COLO829 (cell line): ENCODE measurements at regions not wholly inside any gene's neighbourhood (a gene's known extent, or its start where the extent isn't known, plus 50 kb on each side); places are given as distances from the start of the nearest gene placed in this dataset.

Experiments
- DNase-seq: peaks from one replicate; pipeline ENCODE4 v3.0.0; 2012; ENCODE audit warnings: low spot score

- no peak for DNase-seq
Measured at GRCh38 chr7:440059-440749, 79.4 kb downstream of the PDGFA start.

- no peak for DNase-seq
Measured at GRCh38 chr7:441684-442421, 77.8 kb downstream of the PDGFA start.

GRCh38 chr7:442457-442856, 77.2 kb downstream of the PDGFA start:
- DNase-seq: no peak

DNA sequence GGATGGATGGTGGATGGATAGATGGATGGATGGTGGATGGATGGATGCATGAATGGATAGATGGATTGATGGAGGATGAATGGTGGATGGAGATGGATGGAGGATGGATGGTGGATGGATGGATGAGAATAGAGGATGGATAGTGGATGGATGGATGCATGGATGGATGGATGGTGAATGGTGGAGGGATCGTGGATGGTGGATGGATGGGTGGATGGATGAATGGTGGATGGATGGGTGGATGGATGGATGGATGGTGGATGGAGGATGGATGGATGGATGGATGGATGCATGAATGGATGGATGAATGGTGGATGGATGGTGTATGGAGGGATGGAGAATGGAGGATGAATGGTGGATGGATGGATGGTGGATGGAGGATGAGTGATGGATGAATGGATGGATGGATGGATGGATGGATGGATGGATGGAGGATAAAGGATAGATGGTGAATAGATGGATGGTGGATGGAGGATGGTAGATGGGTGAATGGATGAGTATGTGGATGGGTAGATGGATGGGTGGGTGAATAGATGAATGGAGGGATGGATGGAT, 76.3 kb downstream of the PDGFA start:
- DNase-seq: no peak

DNA sequence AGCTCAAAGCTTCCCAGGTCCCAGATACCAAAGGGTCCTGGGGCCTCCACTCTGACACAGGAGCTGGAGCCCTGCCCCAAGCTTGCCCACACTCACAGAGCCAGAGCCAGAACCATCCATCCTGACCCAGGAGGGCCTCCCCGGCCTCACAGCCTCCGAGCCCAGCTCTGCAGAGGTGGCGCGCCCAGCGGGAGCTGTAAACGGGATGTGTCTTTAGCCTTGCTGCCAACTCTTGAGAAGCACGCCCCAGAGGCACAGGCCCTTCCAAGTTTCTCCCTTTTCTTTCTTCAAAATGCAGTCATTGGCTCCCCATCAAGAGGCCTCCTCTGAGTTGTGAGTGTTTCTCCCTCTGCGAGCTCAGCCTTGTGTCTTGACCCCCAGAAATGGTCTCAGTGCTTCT, 75.0 kb downstream of the PDGFA start:
- no peak for DNase-seq

DNA sequence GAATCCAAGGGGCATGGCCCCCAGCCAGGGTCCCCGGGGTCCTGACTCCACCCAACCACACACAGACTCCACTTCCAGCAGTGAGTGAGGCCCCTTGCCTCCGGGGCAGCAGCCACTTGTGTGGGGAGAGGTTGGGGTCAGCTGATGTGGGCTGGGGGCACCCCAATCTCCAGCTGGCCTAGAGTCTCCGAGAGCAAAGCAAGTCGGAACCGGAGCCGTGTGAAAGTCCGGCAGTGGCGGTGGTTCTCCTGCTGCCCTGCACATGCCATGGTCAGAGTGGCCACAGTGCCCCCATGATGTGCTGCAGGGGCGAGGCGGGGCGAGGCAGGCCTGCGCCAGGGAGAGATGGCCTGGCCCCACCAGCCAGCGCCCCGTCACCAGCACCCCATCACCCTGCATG, 74.6 kb downstream of the PDGFA start:
- DNase-seq: no peak

DNA sequence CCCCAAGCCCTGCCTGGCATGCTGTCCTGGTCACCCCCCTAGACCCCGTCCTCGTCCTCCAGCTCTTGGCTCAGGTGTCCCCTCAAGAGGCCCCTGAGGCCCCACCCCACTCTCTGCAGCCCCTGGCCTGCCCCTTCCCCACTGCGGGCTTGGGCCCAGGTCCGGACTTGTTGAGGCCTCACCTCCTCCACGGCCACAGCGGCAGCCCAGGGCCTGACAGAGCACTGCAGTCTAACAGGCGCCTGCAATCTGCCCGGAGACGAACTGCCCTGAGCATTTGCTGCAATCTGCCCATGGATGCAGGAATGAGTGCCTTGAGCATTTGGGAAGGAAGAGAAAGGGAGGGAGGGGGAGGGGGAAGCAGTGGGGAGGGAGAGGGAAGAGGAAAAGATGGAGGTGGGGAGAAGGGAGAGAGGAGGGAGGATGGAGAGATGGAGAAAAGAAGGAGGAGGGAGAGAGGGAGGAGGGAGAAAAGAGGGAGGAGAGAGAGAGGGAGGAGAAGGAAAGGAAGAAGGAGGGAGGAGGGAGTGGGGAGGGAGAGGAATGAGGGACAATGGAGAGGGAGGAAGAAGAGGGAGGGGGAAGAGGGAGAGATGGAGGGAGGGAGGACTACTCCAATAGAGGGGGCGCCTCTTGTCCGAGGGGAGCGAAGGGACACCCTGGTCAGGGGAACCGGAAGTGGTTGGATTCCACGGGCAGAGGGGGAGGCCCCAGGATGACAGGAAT, 73.9 kb downstream of the PDGFA start:
- DNase-seq: no peak

DNA sequence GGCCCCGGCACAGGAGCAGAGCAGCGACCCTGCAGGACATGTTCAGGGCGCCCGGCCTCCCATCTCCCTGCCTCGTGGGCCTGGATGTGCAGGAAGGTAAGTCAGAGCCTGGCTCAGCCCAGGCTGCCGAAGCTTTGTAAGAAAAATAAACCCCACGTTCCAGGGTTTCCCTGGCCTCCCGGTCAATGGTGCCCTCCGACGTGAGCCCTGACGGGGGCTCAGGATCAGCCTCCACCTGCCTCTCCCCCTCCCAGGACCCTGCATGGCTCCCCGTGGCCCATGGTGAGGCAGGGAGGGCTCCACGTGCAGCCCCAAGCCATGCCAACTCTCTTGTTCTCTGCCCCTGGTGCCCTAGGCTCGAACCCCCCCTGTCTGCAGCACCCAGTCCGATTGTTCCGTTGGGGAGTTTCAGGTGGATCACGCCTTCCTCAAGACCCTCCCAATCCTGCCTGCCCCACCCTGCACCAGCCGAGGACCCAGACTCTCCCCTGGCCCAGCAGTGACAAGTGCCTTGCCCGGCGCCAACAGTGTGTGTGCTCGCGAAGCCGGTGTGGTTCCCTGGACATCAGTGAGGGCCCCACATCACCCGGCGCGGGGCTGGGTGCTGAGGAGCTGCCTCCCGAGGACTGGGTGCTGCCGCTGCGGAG, 73.2 kb downstream of the PDGFA start:
- DNase-seq: no peak
